GM18517 (cell line): ENCODE measurements at regions not wholly inside any gene's neighbourhood (a gene's known extent, or its start where the extent isn't known, plus 50 kb on each side); places are given as distances from the start of the nearest gene placed in this dataset.
"Not testable (repeated sequence)": the region's sequence is repeated elsewhere in the genome, so short reads cannot be mapped to it uniquely, and the experiment has no call there.

Experiments used
- ATAC-seq: cut with Tn5 transposase; IDR thresholded peaks from one replicate; pipeline ENCODE4 v1.9.1; 2021; ENCODE audit warnings: mild to moderate bottlenecking, moderate library complexity; ENCODE audit not compliant: unreplicated experiment

DNA sequence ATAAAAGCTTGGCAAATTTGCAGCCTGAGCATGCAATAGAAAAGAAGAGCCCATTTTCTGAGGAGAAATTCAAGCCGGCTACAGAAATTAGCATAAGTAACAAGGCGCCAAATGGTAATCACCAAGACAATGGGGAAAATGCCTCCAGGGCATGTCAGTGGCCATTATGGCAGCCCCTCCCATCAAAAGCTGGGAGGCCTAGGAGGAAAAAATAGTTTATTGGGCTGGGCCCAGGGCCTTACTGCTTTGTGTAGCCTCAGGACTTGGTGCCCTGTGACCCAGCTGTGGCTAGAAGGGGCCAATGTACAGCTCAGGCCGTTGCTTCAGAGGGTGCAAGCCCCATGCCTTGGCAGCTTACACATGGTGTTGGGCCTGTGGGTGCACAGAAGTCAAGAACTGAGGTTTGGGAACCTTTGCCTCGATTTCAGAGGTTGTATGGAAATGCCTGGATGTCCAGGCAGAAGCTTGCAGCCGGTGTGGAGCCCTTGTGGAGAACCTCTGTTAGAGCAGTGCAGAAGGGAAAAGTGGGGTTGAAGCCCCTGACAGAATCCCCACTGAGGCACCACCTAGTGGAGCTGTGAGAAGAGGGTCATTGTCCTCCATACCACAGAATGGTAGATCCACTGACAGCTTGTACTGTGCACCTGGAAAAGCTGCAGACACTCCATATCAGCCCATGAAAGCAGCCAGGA, 328.5 kb upstream of the MAP3K7 start:
- no peak for ATAC-seq

DNA sequence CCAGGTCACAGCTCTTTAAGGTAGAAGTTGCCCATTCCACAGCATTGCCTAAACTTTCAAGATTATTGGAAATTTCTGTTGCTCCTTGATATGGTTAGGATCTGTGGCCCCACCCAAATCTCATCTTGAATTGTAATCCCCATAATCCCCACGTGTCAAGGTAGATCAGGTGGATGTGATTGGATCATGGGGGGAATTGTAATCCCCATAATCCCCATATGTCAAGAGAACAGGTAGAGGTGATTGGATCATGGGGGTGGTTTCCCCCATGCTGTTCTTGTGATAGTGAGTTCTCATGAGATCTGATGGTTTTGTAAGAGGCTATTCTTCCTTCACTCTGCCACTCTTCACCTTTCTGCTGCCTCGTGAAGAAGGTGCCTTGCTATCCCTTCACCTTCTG, 327.4 kb upstream of the MAP3K7 start:
- ATAC-seq, result no peak

DNA sequence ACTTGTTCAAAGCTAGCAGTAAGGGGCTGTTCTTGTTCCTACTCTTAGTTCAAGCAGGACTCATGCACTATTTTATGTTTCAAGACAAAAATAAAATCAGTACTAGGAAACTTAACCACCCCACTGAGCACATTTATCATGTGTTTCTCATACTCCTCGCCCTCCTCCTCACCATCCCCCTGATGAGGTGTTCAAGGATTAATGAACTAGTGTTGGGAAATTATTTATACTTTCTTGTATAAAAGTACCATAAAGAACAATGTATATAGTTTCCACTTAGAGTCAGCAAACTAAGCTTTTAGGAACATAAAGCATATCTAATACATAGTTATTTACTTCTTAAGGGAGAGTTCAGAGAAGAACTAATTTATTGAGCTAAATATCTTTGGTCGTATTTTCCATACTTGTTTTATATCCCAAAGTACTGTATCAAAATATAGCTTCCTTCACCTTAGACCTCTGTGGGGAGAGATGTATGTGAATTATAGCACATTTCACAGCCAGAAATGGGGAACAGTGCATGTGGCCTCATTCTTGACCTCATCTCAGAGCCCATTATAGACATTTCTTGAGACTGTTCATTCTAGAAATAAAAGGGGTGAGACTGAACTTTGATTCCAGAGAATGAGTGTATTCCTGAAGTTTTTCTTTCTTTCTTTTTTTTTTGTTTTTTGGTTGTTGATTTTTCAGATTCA, 326.5 kb upstream of the MAP3K7 start:
- no peak for ATAC-seq

DNA sequence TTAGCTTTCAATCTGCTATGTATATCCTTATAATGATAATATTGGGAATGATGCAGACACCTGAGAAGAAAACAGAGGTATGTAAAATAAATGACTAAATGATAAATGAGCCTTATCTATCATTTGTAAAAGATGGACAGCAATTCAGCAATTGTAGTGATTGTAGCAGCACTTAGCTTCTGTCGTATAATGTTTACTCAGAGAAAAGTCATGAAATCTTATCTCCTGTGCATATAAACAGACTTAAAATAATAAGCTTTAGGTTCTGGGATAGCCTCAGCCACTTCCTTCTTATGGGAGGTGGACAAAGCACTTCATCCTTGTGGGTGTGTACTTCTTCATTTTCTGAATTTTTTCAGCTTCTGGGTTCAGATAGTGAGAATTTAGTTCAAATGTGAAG, 324.8 kb upstream of the MAP3K7 start:
- no peak for ATAC-seq

DNA sequence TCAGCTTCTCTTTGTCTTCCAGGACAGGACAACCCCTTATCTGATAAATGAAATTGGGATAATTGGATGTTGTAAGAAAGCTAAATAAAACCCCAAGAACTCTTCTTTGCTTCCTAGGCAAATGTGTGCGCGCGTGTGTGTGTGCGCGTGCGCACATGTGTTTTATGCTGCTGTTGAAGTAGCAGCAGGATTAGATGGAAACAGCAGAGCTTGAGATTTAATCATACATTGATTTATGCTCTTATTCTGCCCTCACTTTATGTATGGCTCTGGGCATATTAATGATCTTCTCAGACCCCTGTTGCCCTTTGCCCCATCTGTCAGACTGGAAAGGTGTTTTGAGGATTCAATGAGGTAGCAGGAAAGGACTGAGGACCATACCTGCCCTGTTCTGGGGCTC, 324.0 kb upstream of the MAP3K7 start:
- ATAC-seq, result no peak

DNA sequence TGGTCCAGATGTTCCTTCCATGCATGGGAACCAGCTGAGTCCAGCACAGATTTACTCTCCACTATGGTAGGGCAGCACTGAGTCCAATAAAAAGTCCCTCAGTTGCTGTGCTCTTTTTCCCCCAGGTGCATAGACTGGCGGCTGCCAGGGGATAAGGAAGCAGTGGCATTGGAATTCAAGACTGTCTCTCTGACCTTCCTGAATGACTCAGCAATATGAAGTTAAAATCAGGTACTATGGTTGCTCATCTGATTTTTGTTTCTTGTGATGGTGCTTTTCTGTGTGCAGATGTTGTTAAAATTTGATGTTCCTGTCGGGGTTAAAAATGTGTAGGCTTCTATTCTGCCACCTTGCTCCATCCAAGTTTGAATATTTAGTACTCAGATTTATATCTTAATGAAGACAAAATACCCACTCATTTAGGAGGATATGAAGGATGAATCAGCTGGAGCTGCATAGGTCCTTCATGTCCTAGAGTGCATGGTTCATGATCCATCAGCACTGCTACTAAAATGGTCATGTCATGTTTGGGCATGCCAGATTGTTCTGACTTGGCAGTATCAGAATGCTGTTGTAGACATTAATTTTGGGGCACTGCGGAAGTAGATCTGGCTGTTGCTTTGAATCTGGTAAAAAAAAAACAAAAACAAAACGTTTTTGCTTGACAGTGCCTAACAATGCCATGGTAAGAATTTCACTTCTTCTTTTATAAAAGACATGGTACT, 321.2 kb upstream of the MAP3K7 start:
- no peak for ATAC-seq

DNA sequence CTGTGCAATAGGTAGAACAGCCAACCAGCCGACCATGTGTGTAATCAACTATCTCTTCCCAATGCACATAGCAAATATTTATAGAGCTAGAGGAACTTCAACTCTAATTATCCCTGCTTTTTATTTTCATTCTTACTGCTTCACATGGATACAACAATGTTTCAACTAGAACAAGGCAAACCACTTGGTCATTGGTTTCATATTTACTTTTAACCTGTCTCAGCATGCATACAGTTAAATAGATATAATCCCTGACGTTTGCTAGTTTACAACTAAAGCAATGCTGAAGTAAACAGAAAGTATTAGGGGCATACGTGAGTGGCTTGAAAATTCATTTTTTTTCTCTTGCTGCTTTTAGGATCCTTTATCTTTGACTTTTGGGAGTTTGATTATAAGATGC, 318.5 kb upstream of the MAP3K7 start:
- no peak for ATAC-seq

DNA sequence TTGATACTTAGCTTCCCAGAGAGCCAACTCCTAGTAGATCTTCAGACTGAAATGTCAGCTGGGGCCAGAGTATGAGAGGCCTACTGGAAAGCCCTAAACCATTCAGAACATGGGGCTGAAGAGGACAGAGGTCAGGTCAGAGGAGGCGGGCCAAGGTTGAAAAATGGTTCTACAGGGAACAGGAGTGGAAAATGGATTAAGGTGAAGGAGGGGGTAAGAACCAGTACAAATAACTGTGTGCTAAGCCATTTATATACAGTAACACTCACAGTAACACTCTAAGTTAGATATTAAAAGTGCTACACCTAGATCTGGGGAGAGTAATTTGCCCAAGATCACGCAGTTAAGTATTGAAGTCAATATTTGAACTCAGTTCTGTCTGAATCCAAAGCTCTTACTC, 313.2 kb upstream of the MAP3K7 start:
- ATAC-seq, result no peak

DNA sequence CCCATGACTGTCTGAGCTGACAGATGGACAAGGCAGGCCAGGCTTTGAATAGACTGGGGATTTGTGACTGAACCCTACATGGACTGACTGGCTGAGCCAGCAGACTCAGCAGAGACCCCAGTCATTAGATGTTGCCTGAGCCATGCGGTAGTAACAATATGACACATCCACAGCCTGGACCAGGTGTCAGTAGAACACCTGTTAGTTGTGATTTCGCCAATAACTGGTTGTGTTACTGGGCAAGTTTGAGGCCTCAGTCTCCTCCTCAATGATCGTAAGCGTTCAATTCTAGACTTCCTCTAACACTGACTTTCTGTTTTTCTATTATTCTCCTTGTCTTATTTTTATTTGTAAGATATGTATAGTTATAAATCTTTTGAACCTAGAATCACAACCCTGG, 311.9 kb upstream of the MAP3K7 start:
- no peak for ATAC-seq

DNA sequence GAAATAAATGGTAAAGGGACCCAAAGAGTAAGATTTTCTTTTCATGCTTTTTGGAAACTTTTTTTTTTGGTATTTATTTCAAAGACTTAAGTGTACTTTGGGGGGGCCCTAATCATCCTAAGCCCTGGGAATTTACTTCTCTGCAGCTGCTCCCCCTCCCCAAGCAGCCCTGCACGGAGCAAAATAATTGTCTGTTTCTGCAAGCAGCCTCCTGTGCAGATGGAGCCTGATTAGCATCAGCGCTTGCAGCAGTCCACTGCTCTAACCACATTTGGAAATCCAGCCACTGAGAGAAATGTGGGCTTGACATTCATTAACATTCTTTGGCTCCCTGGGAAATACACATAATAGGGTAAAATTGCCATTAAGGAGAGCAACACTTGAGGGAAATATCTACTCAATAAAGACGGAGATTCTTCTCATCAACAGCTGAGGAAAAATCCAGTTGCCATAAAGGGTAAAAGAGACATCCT, 309.2 kb upstream of the MAP3K7 start:
- ATAC-seq, result no peak

DNA sequence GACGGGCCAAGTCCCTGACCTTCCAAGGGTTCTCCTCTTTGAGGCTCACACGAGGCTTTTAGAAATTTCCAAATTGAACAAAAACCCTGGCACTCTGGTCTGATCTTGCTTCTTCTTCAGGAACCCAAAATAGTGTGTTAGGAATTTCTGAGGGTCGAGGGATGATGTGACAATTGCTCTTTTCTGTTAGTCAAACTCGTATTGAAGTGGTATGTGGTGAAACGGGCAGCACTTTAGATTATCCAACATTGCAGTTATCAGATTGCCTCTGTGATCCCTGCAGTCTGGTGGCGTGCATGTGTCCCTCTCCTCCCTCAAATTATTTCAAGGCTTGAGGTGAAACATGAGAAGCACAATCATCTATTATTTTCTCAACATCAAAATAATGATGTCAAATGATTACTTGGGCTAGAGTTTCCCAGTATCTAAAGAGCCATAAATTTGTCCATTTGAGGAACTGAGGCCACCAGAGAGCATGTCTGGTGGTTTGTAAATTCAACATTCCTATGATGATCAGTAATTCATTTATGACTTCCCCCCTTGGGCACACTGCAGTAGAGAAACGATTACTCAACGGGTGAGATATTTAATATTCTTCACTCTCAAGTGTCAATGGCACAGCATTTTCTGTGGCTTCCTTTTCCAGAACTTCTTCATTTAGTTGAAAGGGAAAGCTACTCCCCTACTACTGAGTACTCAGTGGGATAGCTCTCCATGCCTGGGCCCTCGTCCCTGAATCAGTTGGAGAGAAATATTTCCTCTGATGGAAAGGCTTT, 308.6 kb upstream of the MAP3K7 start:
- ATAC-seq, result no peak

DNA sequence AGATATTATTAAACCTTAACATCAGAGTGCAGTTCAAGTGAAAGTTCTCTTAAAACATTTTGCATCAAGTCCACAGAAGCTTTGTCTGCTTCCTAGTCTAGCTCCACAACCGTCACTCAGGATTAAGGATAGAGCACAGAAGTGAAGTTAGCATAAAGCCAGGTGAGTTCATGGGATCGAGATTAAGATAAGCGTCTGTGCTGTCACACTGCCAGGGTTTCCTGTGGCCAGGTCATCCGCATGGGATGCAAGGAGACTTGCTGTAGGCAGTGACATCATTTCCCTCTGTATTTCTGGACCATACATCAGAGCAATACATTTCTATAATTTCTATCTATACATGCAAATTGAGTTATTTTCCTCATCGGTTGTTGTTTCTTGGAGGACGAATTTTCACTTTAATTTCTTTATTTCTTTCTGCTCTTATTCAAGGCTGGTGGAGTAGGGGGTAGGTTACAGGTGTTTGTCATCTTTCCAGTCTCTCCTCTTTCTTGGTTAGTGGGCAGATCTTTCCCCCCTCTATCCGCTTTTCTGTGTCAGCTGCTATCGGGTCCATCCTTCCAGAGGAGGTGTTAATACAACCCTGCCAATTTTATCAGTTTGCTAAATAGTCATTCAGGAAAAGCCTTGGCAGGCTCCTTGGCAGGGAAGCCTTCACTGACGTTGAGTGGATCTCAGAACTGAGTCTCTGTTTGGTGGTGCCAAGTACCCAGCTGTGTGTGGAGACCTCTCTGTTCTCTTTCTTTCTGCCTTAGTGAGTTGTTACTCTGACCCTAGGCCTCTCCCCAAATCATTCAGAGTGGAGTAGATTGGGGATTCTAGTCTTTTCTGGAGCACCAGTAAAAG, 307.6 kb upstream of the MAP3K7 start:
- no peak for ATAC-seq

DNA sequence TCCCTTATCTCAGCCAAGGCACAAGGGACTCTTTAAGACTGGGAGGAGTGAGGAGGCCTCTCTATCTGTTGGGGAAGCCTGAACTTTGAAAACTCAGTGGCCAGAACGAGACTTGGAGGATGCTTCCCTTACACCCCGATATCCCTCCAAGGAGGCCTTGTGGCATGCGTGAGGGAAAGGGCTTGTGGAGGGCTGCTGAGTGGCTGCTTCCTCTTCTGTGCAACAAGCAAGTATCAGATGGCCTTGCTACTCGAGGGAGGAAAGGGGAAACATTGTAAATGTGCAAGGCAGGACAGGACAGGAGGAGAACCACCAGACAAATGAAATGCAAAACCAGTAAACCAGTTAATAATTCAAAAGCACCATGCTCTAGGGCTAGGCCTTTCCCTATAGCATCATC, 306.5 kb upstream of the MAP3K7 start:
- ATAC-seq, result no peak

DNA sequence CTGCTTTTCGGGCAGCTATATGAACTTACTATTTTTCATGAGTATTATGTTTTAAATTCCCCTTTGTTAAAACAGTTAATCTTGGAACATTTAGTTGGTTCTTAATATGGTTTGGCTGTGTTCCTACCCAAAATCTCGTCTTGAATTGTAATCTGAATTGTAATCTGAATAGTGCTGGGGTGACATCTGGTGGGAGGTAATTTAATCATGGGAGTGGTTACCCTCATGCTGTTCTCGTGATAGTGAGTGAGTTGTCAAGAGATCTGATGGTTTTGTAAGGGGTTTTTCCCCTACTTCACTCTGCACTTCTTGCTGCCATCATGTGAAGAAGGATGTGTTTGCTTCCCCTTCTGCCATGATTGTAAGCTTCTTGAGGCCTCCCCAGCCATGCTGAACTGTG, 305.4 kb upstream of the MAP3K7 start:
- ATAC-seq, result no peak

DNA sequence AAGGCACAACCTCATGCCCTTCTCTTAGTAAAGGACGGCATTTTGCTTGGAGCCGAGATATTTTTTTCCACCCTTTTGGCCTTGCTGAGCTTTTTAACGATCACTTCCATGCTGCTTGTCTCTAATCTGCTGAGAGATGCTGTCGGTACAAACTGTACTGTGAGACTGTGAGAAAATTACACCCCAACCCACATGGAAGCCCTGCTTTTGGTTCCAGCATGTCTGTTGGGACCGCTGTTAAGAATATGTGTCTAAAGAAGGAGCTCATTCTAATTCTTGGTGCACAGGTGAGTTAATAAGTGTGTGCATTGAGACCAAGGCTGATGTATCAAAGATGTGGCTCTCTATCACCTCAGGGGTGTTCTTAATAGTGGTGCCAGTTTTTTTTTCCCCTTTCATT, 304.5 kb upstream of the MAP3K7 start:
- ATAC-seq, result no peak

DNA sequence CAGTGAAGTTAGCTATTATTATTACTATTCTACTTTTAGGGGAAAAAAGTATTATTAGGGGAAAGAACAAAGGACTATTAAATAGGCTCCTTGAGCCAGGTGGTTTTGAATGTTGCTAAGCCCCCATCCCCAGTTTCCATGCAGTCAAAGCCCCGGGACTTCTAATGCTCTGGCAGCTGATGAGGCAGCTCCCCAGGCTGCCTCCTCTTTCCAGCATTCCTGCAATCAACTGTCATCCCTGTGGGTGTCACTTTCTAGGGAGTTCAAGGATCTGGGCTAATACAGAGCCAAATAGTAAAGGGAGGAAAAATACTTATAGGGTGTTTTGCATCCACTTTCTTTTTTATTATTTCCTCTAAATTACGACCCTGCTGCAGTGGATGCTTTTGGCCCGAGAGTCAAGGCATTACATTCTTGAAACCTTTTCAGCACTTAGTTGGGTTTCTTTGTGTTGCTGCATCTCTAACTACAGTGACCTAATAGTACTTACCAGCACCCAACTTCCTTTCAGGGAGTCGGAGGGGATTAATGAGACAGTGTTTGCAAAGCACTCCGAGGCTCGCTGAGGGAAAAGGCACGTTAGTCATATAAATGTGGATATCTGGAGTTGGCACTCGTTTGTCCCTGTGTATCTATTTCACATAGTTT, 303.9 kb upstream of the MAP3K7 start:
- no peak for ATAC-seq

DNA sequence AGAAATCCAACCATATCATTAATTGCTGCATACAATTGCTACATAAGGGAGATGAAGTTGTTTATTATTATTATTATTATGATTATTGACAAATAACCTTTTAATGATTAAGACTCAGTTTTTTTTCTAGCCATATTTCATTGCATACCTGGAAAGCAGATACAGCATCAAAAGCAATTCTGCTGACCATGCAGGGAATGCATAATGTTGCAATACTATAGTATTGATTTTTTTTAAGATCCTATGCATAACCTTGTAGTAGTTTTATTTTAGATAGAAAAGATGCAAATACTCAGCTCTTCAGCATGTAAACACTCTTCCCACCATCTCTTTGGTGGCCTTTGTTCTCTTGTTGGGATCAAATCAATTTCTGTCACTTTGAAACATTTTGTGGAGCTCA, 300.9 kb upstream of the MAP3K7 start:
- ATAC-seq, result no peak

DNA sequence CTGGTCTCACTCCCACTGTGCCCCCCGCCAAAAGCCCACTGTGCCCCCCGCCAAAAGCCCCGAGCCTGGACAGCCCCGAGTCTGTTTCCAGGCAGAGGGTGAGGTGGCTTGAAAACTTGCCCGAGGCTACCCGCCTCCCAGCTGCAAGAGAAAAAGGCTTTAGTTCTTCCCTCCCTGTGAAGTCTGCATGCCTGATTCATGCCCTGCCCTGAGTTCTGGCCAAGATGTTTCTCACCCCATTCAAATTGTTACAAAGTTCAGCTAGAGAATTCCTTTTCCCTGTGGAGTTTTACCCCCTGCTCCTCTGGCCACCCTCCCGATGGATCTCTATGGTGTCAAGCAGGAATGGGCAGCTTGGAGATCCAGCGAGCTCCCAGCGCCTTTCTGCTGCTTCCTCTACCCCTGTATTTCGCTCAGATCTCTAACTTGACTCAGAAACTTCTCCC, 298.8 kb upstream of the MAP3K7 start:
- ATAC-seq, result no peak

DNA sequence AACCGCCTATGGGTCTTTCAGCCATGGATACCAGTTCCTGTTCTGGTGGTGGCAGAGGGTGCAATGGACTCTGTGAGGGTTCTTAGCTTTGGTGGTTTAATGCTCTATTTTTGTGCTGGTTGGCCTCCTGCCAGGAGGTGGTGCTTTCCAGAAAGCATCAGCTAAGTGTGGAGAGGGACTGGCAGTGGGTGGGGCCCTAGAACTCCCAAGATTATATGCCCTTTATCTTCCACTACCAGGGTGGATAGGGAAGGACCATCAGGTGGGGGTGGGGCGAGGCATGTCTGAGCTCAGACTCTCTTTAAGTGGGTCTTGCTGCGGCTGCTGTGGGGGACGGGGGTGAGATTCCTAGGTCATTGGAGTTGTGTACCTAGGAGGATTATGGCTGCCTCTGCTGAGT, 298.3 kb upstream of the MAP3K7 start:
- not testable (repeated sequence) for ATAC-seq

DNA sequence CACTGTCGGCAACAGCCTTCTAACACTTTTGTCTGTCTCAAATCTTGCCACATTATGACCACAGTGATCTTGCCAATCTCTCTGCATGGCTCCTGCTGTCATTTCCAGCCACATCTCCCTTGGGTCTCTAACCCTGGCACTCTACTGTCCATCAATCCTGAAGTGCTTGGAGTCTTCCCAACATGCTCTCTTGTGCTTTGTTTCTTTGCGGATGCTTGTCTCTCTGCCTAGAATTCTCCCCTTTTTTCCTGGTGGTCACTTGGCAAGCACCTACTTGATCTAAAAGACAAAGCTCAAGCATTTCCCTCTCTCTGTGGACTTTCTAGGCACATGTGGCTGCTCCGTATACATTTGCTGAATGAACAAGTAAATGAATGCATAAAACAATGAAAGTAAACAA, 290.7 kb upstream of the MAP3K7 start:
- ATAC-seq, result no peak
